ENCODE measurements at regions not wholly inside any gene's neighbourhood (a gene's known extent, or its start where the extent isn't known, plus 50 kb on each side); places are given as distances from the start of the nearest gene placed in this dataset.

DNA sequence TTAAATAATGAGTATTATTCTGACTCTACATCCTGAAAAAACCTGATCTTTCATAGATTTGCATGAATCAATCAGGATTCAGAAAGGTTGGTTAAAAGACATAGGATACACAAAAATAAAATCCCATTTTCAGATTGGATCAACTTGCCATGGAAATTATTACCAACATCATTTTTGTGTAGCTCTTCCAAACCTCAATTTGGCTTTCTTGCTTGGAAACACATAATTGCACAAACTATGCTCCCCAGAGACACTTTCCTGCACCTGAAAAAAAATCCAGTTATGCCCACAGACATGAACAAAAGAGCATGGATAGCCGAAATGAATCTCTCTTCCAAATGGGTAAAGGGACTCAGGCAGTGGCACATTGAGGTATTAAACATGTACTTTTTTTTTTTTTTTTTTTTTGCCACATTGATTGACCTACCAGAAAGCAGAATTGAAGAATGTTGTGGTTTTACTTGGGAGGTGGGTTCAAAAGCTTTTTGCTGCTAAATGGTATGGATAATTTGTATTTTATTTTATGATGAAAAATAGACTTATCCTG, 135.4 kb upstream of the FBN2 start:
- DNase-seq (no peak), ATAC-seq (no peak)
- no peaks in the 10 kb centered on the region for H3K36me3 ChIP-seq
- H3K27ac ChIP-seq: no peak overlapping the region
- no peak for TF ChIP-seq POLR2A (IDR thresholded peaks at IDR 0.05)
- TF ChIP-seq, protein P1, sequence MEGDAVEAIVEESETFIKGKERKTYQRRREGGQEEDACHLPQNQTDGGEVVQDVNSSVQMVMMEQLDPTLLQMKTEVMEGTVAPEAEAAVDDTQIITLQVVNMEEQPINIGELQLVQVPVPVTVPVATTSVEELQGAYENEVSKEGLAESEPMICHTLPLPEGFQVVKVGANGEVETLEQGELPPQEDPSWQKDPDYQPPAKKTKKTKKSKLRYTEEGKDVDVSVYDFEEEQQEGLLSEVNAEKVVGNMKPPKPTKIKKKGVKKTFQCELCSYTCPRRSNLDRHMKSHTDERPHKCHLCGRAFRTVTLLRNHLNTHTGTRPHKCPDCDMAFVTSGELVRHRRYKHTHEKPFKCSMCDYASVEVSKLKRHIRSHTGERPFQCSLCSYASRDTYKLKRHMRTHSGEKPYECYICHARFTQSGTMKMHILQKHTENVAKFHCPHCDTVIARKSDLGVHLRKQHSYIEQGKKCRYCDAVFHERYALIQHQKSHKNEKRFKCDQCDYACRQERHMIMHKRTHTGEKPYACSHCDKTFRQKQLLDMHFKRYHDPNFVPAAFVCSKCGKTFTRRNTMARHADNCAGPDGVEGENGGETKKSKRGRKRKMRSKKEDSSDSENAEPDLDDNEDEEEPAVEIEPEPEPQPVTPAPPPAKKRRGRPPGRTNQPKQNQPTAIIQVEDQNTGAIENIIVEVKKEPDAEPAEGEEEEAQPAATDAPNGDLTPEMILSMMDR (IDR thresholded peaks at IDR 0.05 in 4 of 5, conservative IDR thresholded peaks at IDR 0.05 in 1 of 5): no peak
- in situ Hi-C loops (cut with MboI; ENCODE audit: low sequenced_read_pairs in 4 of 4): loop anchor here in 1 of 4 donors (10.0 kb wide), 1 partner anchor 459 kb away; no protein-coding TSS in a partner anchor
- H3K4me1 ChIP-seq: no peaks in the 10 kb centered on the region
- H3K9me3 ChIP-seq: no peaks in the 10 kb centered on the region
- no peak overlapping the region for H3K4me3 ChIP-seq
- intact Hi-C loops (cut with DNase I; ENCODE audit: low total_unique reads): no loop called here
- no peaks in the 10 kb centered on the region for H3K27me3 ChIP-seq

DNA sequence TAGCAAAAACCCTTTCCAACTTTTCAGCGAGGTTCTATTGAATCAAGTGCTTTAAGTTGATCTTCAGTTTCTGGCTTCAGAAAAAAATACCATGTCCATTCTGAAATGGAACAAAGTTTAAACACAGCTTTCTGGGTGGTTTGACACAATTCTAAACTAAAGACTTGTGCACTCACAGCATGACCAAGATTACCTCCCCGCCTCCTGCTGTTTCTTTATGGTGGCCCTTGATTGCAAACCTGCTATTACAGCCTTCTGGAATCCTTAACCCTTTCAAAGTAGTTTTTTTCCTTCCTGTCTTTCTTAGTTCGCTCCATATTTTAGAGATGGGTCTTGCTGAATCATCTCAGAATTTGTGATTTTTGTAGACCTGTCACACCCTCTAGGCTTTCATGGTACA, 135.9 kb upstream of the FBN2 start:
- Histone ChIP-seq H3K27ac (no peak overlapping the region), H3K4me1 (no peaks in the 10 kb centered on the region), H3K36me3 (no peaks in the 10 kb centered on the region), H3K9me3 (no peaks in the 10 kb centered on the region), H3K4me3 (no peak overlapping the region), H3K27me3 (no peaks in the 10 kb centered on the region)
- no peak for ATAC-seq
- intact Hi-C loops (cut with DNase I; ENCODE audit: low total_unique reads) (no loop called here), in situ Hi-C loops (cut with MboI; ENCODE audit: low sequenced_read_pairs in 4 of 4) (loop anchor here in 1 of 4 donors (10.0 kb wide), 1 partner anchor 459 kb away; no protein-coding TSS in a partner anchor)
- TF ChIP-seq, protein P1 (IDR thresholded peaks at IDR 0.05 in 4 of 5, conservative IDR thresholded peaks at IDR 0.05 in 1 of 5): no peak
- TF ChIP-seq POLR2A (IDR thresholded peaks at IDR 0.05): no peak
- DNase-seq: no peak

DNA sequence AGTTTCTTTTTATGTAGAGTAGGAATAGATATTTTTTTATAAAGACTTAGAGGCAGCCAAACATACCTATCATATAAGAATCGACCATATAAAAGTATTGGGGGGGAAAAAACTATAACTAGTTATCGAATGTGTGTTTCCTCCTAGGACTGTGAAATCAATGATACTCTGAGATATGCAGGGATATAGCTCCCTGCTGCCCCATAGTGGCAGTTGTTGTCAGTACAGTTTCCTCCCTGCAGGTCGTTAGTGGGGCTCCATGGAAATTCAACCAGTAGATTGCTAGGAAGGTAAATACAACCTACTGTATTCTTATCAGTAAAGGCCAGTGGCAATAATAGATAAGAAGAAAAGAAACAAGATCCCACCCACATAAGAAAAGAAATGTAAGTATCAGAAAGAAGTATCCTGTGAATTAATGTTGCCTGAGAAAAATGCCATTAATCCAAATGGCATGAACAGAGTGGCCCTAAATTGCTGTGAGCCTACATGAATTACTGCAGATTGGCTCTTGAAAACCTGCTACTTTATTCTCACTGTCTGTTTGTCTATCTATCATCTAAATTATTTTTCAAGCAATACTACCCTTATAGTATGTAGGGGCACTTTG, 136.9 kb upstream of the FBN2 start:
- Histone ChIP-seq H3K4me3 (no peak overlapping the region), H3K27ac (no peak overlapping the region), H3K36me3 (no peaks in the 10 kb centered on the region), H3K4me1 (no peaks in the 10 kb centered on the region), H3K9me3 (no peaks in the 10 kb centered on the region), H3K27me3 (no peaks in the 10 kb centered on the region)
- intact Hi-C loops (cut with DNase I; ENCODE audit: low total_unique reads): no loop called here
- in situ Hi-C loops (cut with MboI; ENCODE audit: low sequenced_read_pairs in 4 of 4): loop anchor here in 1 of 4 donors (10.0 kb wide), 1 partner anchor 460 kb away; no protein-coding TSS in a partner anchor
- DNase-seq (no peak), ATAC-seq (no peak)
- TF ChIP-seq, protein P1 (IDR thresholded peaks at IDR 0.05 in 4 of 5, conservative IDR thresholded peaks at IDR 0.05 in 1 of 5): peak in 2 of 5 experiments; percentile 13 to 37
- no peak for TF ChIP-seq POLR2A (IDR thresholded peaks at IDR 0.05)

DNA sequence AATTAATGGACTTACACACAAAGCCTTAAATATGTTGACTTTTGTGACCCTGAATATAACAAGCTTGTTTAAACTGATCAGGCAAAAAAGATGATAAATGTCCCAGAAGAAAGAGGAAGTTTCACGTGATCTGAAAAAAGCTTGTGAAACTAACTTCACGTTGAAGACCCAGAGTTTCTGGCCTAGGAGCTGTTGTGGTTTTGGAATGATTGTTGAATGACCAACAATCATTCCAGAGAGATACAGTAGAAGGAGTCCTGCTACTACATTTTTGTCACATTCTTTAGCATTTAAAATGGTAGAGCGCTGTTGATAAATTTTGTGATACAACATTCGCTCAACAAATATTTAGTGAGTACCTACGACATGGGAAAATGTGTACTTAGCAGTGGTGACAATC, 143.1 kb upstream of the FBN2 start:
- no peaks in the 10 kb centered on the region for H3K4me1 ChIP-seq
- no peaks in the 10 kb centered on the region for H3K36me3 ChIP-seq
- no peaks in the 10 kb centered on the region for H3K9me3 ChIP-seq
- in situ Hi-C loops (cut with MboI; ENCODE audit: low sequenced_read_pairs in 4 of 4): no loop called here
- DNase-seq: no peak
- intact Hi-C loops (cut with DNase I; ENCODE audit: low total_unique reads): no loop called here
- TF ChIP-seq, protein P1 (IDR thresholded peaks at IDR 0.05 in 4 of 5, conservative IDR thresholded peaks at IDR 0.05 in 1 of 5): no peak
- TF ChIP-seq POLR2A (IDR thresholded peaks at IDR 0.05): no peak
- H3K27me3 ChIP-seq: no peaks in the 10 kb centered on the region
- ATAC-seq: no peak
- no peak overlapping the region for H3K4me3 ChIP-seq
- no peak overlapping the region for H3K27ac ChIP-seq

Data from gastrocnemius medialis (tissue), 4 donors.